ENCODE measurements at regions not wholly inside any gene's neighbourhood (a gene's known extent, or its start where the extent isn't known, plus 50 kb on each side); places are given as distances from the start of the nearest gene placed in this dataset.
"Not testable (repeated sequence)": the region's sequence is repeated elsewhere in the genome, so short reads cannot be mapped to it uniquely, and the experiment has no call there.

DNA sequence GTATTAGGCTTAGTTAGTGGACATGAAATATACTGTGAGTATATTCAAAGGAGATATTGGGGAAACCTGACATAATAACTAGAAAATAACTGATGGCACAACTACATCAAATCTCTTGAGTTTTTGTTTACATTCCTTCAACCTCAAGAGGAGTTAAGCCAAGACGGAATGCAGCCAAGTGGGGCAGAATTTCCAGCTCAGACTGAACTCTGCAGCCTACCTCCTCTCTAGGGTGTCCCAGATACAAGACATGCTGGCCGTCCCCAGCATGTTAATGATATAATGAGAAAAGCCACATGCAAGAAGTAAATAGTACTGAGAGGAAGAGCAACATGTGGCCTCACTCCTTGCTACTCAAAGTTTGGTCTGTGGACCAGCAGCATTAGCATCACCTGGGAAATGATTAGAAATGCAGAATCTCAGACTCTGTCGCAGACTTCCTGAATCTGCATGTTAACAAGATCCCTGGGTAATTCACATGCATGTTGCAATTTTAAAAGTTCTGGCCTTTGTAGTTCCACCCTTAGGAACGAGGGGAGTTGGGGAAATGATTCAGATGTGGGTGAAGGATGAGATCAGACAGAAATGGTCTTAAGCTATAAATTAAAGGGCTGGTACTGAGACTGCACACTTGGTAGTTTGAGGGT, 118.4 kb upstream of the CACUL1 start:
- DNase-seq, result no peak

- DNase-seq, result no peak
These were observed 119.0 kb upstream of the CACUL1 start for GRCh38 chr10:118873738-118874105.

- DNase-seq, result no peak
These were observed 119.4 kb upstream of the CACUL1 start for GRCh38 chr10:118874171-118874570.

GRCh38 chr10:118875087-118875486, 120.3 kb upstream of the CACUL1 start:
- DNase-seq, result no peak

- no peak for DNase-seq
These were observed 128.0 kb upstream of the CACUL1 start for GRCh38 chr10:118882741-118883140.

DNA sequence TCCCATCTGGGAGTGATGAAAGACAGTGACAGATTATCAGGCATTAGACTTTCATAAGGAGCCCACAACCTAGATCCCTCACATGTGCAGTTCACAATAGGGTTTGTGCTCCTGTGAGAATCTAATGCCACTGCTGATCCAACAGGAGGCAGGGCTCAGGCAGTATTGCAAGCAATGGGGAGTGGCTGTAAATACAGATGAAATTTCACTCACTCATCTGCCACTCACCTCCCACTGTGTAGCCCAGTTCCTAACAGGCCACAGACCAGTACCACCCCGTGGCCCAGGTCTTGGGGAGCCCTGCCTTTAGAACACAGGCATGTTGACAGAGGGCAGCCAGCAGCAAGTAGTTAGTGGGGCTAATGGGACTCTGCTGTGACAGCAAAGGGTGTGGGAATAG, 137.3 kb upstream of the NANOS1 start:
- DNase-seq, result no peak

- not testable (repeated sequence) for DNase-seq
These were observed 134.6 kb upstream of the NANOS1 start for GRCh38 chr10:118894891-118895290.

- no peak for DNase-seq
These were observed 128.9 kb upstream of the NANOS1 start for GRCh38 chr10:118900617-118901016.

GRCh38 chr10:118901380-118901779, 128.1 kb upstream of the NANOS1 start:
- DNase-seq, result no peak

- DNase-seq, result no peak
These were observed 127.6 kb upstream of the NANOS1 start for GRCh38 chr10:118901906-118902305.

GRCh38 chr10:118902656-118903055, 126.9 kb upstream of the NANOS1 start:
- DNase-seq, result not testable (repeated sequence)

- no peak for DNase-seq
These were observed 126.3 kb upstream of the NANOS1 start for GRCh38 chr10:118903251-118903650.

- DNase-seq, result no peak
These were observed 125.8 kb upstream of the NANOS1 start for GRCh38 chr10:118903691-118904090.

GRCh38 chr10:118904286-118904685, 125.2 kb upstream of the NANOS1 start:
- DNase-seq, result no peak

DNA sequence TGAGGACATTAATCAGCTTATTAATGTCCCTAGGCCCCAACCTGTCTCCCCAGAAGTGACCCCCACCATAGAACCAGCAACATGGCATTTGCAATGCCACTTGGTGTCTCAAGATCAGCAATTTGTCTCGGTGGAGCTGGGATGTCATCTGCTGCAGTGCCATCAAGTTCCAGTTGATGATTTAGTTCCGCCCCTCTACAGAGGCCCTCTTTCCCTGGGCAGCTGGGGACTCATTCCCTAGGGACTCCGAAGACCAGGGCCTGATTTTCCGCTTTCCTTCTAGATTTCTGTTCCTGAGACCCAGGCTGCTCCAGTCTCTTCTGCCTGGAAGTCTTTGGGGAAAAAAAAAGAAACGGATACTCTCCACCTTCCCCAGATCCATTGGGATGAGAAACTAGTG, 122.5 kb upstream of the NANOS1 start:
- DNase-seq, result no peak

DNA sequence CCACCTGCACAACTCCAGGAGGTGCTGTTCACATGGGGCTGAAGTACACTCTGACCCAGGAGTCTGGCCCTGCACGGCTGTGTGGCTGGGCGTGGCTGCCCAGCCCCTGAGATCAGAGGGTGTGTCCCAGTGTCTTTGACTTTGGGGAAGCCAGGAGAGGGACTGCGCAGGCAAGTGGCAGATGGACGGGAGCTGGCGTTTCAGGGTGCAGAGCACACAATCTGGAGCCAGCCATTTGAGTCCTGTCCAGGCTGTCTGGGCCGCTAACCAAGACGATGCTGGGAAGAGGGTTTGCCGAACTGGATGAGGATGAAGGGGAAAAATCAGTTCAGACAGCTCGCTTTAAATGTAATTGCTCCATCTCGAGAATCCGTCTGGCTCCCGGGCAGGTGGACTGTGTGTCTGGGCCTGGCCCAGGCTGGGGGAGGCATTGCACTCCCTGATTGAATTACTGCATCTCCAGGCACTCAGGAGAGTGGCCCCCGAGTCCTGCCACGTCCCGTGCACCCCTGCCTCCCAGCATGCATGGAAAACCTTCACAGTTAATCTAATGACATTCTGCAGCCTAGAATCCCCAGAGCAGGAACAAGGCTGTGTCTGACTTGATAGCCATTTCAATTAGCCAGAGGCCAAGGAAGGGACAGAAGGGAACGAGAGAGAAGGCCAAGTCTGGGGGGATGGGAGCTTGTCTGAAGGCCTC, 120.8 kb upstream of the NANOS1 start:
- no peak for DNase-seq

- no peak for DNase-seq
These were observed 118.8 kb upstream of the NANOS1 start for GRCh38 chr10:118910702-118911101.

DNA sequence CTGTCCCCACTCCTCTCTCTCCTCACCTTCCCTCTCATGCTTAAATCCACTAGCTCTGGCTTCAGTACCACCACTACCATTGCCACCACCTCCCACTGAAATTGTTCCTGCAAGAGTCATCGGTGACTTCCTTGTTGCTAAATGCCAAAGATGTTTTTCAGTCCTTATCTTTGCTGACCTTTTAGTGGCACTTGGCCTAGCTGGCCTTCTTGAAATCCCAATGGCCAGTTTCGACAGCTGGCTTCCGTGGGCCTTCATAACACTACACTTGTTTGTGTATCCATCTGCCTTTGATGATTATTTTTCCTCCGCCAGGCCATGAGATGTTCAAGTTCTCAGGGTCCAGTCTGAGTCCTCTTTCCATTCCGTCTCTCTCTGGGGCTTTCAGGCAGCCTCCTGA, 118.2 kb upstream of the NANOS1 start:
- no peak for DNase-seq

- DNase-seq, result no peak
These were observed 116.4 kb upstream of the NANOS1 start for GRCh38 chr10:118912961-118913600.

DNA sequence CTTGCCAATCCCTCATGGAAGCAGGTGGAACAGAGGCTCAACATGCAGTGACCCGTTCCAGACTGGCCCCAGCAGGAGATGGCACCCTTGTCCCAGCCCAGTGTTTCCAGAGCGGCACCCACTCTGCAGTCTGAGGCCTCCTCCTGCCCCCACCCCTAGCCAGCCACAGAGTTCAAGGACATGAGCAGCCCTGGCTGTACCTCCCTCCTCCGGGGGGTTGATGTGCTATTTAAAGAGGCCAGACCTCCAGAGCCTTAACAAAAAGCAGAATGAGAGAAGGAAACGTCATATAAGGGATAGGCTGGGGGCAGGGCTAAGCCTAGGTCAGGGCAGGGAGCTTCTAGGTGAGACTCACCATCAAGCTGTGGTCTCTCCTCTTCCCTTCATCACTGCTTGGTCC, 115.7 kb upstream of the NANOS1 start:
- no peak for DNase-seq

DNA sequence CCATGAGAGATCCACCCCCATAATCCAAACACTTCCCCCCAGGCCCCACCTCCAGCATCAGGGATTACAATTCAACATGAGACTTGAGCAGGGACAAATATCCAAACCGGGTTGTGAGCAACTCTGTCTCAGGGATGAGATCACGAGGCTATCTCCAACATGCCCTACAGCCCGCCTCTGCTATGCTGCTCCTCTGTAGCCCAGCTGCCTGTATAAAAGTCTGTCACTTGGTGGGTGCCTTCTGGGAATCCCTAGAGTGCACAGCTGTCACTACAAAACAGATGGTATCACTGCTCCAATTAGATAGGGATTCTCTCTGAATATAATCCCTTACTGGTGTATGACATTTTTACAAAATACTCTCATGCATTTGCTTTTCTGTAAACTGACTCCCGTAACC, 114.9 kb upstream of the NANOS1 start:
- no peak for DNase-seq

- DNase-seq, result no peak
These were observed 114.4 kb upstream of the NANOS1 start for GRCh38 chr10:118915161-118915560.

DNA sequence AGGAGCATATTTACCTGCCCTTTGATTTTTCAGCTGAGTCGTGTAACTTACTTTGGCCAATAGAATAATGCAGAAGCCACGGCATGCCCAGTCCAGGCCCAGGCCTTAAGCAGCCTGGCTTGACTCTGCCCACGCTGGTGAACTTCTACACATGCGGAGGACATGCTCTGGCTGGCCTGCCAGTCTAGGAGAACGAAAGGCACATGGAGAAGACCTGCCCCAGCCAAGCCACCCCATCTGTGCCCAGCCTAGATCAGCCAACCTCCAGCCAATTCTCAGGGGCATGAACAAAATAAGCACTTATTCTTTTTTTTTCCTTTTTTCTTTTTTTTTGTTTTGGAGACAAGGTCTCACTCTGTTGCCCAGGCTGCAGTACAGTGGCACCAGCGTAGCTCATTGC, 112.7 kb upstream of the NANOS1 start:
- DNase-seq, result no peak

- no peak for DNase-seq
These were observed 111.8 kb upstream of the NANOS1 start for GRCh38 chr10:118917701-118918100.

Measured in right forelimb (tissue), 1 donor.